Skeletal muscle satellite cell (primary cell): ENCODE measurements at regions not wholly inside any gene's neighbourhood (a gene's known extent, or its start where the extent isn't known, plus 50 kb on each side); places are given as distances from the start of the nearest gene placed in this dataset.

ENCODE experiments used
- H3K27me3 ChIP-seq: 2 replicates; pipeline ENCODE4 v1.7.0; 2013; ENCODE audit warnings: low read length; ENCODE audit not compliant: control insufficient read depth, insufficient read depth
- H3K36me3 ChIP-seq: 2 replicates; pipeline ENCODE4 v1.7.0; 2013; ENCODE audit warnings: mild to moderate bottlenecking, control low read depth, low read length; ENCODE audit not compliant: insufficient read depth
- H3K4me1 ChIP-seq: 2 replicates; pipeline ENCODE4 v1.7.0; 2013; ENCODE audit warnings: low read length; ENCODE audit not compliant: control insufficient read depth, insufficient read depth
- H3K4me2 ChIP-seq: 2 replicates; pipeline ENCODE4 v1.7.0; 2013; ENCODE audit warnings: mild to moderate bottlenecking, low read length
- H3K4me3 ChIP-seq: 2 replicates; pipeline ENCODE4 v1.7.0; 2013; ENCODE audit warnings: low read length
- H3K9ac ChIP-seq: 2 replicates; pipeline ENCODE4 v1.7.0; 2013; ENCODE audit warnings: mild to moderate bottlenecking, low read depth, low read length, moderate library complexity
- H3K9me3 ChIP-seq: replicated peaks from 2 replicates; pipeline ENCODE4 v1.7.0; 2013; ENCODE audit warnings: mild to moderate bottlenecking, control low read depth, low read length

GRCh38 chr1:84090447-84091245, 53.4 kb upstream of the PRKACB start:
- H3K4me1 ChIP-seq, result peaks cover 24% of the 10 kb centered on the region
- H3K9me3 ChIP-seq, result no peaks in the 10 kb centered on the region
- H3K27me3 ChIP-seq, result no peaks in the 10 kb centered on the region
- no peaks in the 10 kb centered on the region for H3K36me3 ChIP-seq
- no peak overlapping the region for H3K4me2 ChIP-seq
- H3K4me3 ChIP-seq, result no peak overlapping the region
- H3K9ac ChIP-seq, result no peak overlapping the region

GRCh38 chr1:84089867-84090266, 54.2 kb upstream of the PRKACB start:
- Histone ChIP-seq H3K4me3 (no peak overlapping the region), H3K4me2 (no peak overlapping the region), H3K27me3 (no peaks in the 10 kb centered on the region), H3K9me3 (no peaks in the 10 kb centered on the region), H3K4me1 (peaks cover 24% of the 10 kb centered on the region), H3K36me3 (no peaks in the 10 kb centered on the region), H3K9ac (no peak overlapping the region)

- Histone ChIP-seq H3K36me3 (no peaks in the 10 kb centered on the region), H3K4me3 (no peak overlapping the region), H3K4me2 (no peak overlapping the region), H3K4me1 (peaks cover 23% of the 10 kb centered on the region), H3K27me3 (no peaks in the 10 kb centered on the region), H3K9me3 (no peaks in the 10 kb centered on the region), H3K9ac (no peak overlapping the region)
Measured at GRCh38 chr1:84089465-84089864, 54.6 kb upstream of the PRKACB start.

- no peaks in the 10 kb centered on the region for H3K9me3 ChIP-seq
- no peaks in the 10 kb centered on the region for H3K36me3 ChIP-seq
- no peak overlapping the region for H3K4me3 ChIP-seq
- no peak overlapping the region for H3K4me2 ChIP-seq
- H3K4me1 ChIP-seq, result peaks cover 16% of the 10 kb centered on the region
- H3K9ac ChIP-seq, result no peak overlapping the region
- no peaks in the 10 kb centered on the region for H3K27me3 ChIP-seq
Measured at GRCh38 chr1:84086616-84087015, 57.5 kb upstream of the PRKACB start.

- peaks cover 16% of the 10 kb centered on the region for H3K4me1 ChIP-seq
- no peak overlapping the region for H3K4me2 ChIP-seq
- no peak overlapping the region for H3K4me3 ChIP-seq
- H3K36me3 ChIP-seq, result no peaks in the 10 kb centered on the region
- H3K9ac ChIP-seq, result no peak overlapping the region
- no peaks in the 10 kb centered on the region for H3K27me3 ChIP-seq
- H3K9me3 ChIP-seq, result no peaks in the 10 kb centered on the region
Measured at GRCh38 chr1:84086189-84086588, 57.9 kb upstream of the PRKACB start.

GRCh38 chr1:84083307-84083706, 60.8 kb upstream of the PRKACB start:
- Histone ChIP-seq H3K36me3 (no peaks in the 10 kb centered on the region), H3K27me3 (no peaks in the 10 kb centered on the region), H3K9me3 (no peaks in the 10 kb centered on the region), H3K4me2 (no peak overlapping the region), H3K4me1 (peaks cover 8% of the 10 kb centered on the region), H3K4me3 (no peak overlapping the region), H3K9ac (no peak overlapping the region)

GRCh38 chr1:84078842-84079202, 65.2 kb upstream of the PRKACB start:
- Histone ChIP-seq H3K9me3 (no peaks in the 10 kb centered on the region), H3K9ac (peak overlapping the region; percentile 92), H3K27me3 (no peaks in the 10 kb centered on the region), H3K4me1 (peaks cover 13% of the 10 kb centered on the region), H3K36me3 (no peaks in the 10 kb centered on the region), H3K4me2 (peak overlapping the region; percentile 82), H3K4me3 (peak overlapping the region; percentile 91)

- peaks cover 13% of the 10 kb centered on the region for H3K4me1 ChIP-seq
- no peaks in the 10 kb centered on the region for H3K27me3 ChIP-seq
- H3K9me3 ChIP-seq, result no peaks in the 10 kb centered on the region
- peak overlapping the region; percentile 82 for H3K4me2 ChIP-seq
- H3K36me3 ChIP-seq, result no peaks in the 10 kb centered on the region
- peak overlapping the region; percentile 91 for H3K4me3 ChIP-seq
- H3K9ac ChIP-seq, result peak overlapping the region; percentile 92
Measured at GRCh38 chr1:84078108-84078841, 65.8 kb upstream of the PRKACB start.

GRCh38 chr1:84077476-84078107, 66.5 kb upstream of the PRKACB start:
- Histone ChIP-seq H3K4me3 (peak overlapping the region; percentile 91), H3K4me2 (peak overlapping the region; percentile 82), H3K36me3 (no peaks in the 10 kb centered on the region), H3K9me3 (no peaks in the 10 kb centered on the region), H3K4me1 (peaks cover 13% of the 10 kb centered on the region), H3K27me3 (no peaks in the 10 kb centered on the region), H3K9ac (peak overlapping the region; percentile 92)

GRCh38 chr1:84073266-84073665, 70.8 kb upstream of the PRKACB start:
- Histone ChIP-seq H3K36me3 (no peaks in the 10 kb centered on the region), H3K9me3 (no peaks in the 10 kb centered on the region), H3K9ac (no peak overlapping the region), H3K4me3 (no peak overlapping the region), H3K4me2 (no peak overlapping the region), H3K27me3 (no peaks in the 10 kb centered on the region), H3K4me1 (peaks cover 5% of the 10 kb centered on the region)

- no peaks in the 10 kb centered on the region for H3K27me3 ChIP-seq
- H3K9ac ChIP-seq, result no peak overlapping the region
- no peak overlapping the region for H3K4me3 ChIP-seq
- no peaks in the 10 kb centered on the region for H3K4me1 ChIP-seq
- H3K9me3 ChIP-seq, result no peaks in the 10 kb centered on the region
- H3K36me3 ChIP-seq, result no peaks in the 10 kb centered on the region
- H3K4me2 ChIP-seq, result no peak overlapping the region
Measured at GRCh38 chr1:84069236-84069845, 70.4 kb upstream of the TTLL7 start.
